IPS DF 6.9 (cell line): ENCODE measurements at regions not wholly inside any gene's neighbourhood (a gene's known extent, or its start where the extent isn't known, plus 50 kb on each side); places are given as distances from the start of the nearest gene placed in this dataset.

ENCODE experiments used
- DNase-seq: peaks from one replicate; pipeline ENCODE4 v3.0.0-alpha.2; 2013; ENCODE audit warnings: low read depth, low spot score
- H3K27ac ChIP-seq: one replicate; pipeline ENCODE4 v1.5.1; 2013; ENCODE audit warnings: low read length, control low read depth
- H3K27me3 ChIP-seq: 2 replicates; pipeline ENCODE4 v1.6.1; 2013; ENCODE audit warnings: mild to moderate bottlenecking, low read length; ENCODE audit not compliant: control insufficient read depth, insufficient read depth
- H3K36me3 ChIP-seq: 2 replicates; pipeline ENCODE4 v1.6.1; 2013; ENCODE audit warnings: low read length; ENCODE audit not compliant: control insufficient read depth, insufficient read depth
- H3K4me1 ChIP-seq: 2 replicates; pipeline ENCODE4 v1.6.1; 2013; ENCODE audit warnings: low read length; ENCODE audit not compliant: control insufficient read depth, insufficient read depth
- H3K4me3 ChIP-seq: 2 replicates; pipeline ENCODE4 v1.5.1; 2013; ENCODE audit warnings: mild to moderate bottlenecking, low read length
- H3K9me3 ChIP-seq: 2 replicates; pipeline ENCODE4 v1.6.1; 2013; ENCODE audit warnings: low read length, inconsistent platforms; ENCODE audit not compliant: control insufficient read depth, insufficient read depth
- WGBS: extraction: QIAGEN DNeasy Blood & Tissue Kit; methylation state at CpG from one replicate; pipeline ENCODE4 v1.1.7; 2013; ENCODE audit warnings: mixed read lengths, missing lambda C conversion rate; ENCODE audit not compliant: insufficient read length, insufficient coverage; 5-methylcytosine and 5-hydroxymethylcytosine counted together

DNA sequence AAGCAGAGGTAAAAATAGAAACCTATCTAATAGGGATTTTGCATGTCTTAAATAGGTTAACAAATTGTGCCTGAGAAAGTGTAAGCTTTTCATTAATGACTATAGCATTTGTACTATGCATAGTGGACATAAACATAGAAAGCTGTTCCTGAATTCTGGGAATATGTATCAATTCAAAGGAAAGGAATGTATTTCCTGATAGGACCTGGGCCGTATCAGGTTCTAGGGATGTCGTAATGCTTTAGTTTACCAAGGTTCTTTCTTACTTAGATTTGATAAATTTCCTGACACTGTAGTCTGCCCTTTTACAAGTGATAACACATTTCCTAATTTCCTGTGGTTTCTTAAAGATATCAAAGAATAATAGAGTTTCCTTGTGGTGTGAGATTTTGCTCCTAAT, 191.3 kb downstream of the CDH7 start:
- no peak overlapping the region for H3K27ac ChIP-seq
- DNase-seq, result no peak
- peaks cover 2% of the 10 kb centered on the region; the same call in 1 of the 2 replicates for H3K4me1 ChIP-seq
- H3K36me3 ChIP-seq, result no peaks in the 10 kb centered on the region
- WGBS, result no CpG with 5 or more reads among the region's 2 CpGs
- H3K4me3 ChIP-seq, result no peak overlapping the region
- no peaks in the 10 kb centered on the region for H3K9me3 ChIP-seq
- no peaks in the 10 kb centered on the region for H3K27me3 ChIP-seq

DNA sequence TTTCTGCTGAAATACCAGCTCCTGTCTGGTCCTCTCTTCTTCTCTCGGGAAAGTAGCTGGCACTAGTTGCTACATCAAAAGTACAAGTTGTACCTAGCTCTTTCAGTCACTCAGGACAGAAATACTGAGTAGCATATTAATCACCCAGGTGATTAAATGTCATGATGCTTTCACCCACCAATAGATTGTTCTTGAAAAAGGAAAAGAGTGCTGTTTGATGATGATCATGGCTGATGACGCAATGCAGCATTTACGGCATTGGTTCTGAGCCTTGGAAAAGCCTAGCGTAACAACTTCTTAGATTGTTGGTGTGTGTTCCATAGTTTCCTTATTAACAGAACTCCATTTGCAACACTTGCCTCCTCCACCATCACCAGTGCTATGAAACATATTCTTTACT, 190.7 kb downstream of the CDH7 start:
- Histone ChIP-seq H3K36me3 (no peaks in the 10 kb centered on the region), H3K9me3 (no peaks in the 10 kb centered on the region), H3K4me3 (no peak overlapping the region), H3K27me3 (no peaks in the 10 kb centered on the region), H3K4me1 (peaks cover 2% of the 10 kb centered on the region; the same call in 1 of the 2 replicates), H3K27ac (no peak overlapping the region)
- no peak for DNase-seq
- WGBS, result no CpG with 5 or more reads among the region's 4 CpGs
